PC-3 (cell line): ENCODE measurements at regions not wholly inside any gene's neighbourhood (a gene's known extent, or its start where the extent isn't known, plus 50 kb on each side); places are given as distances from the start of the nearest gene placed in this dataset.

Source experiments
- ATAC-seq: fragments of 200-7000 bp; cut with Tn5 transposase; 2 replicates; pipeline ENCODE4 v1.9.1; 2020; ENCODE audit warnings: mild to moderate bottlenecking, moderate library complexity
- BruUV-seq: library from RNA; stranded (reverse); fragments of 400-500 nt; replicated peaks from 2 replicates; lab custom pipeline; 2021; lab: Mats Ljungman, UMichigan
- CTCF ChIA-PET: fragments of 300-600 bp; sonication (Branson Sonifier 250); formaldehyde crosslinking; loops from one replicate; lab custom pipeline; 2022; ENCODE audit warnings: antibody characterized with exemption; lab: Charles Lee
- POLR2A ChIA-PET: fragments of 300-600 bp; sonication (Branson Sonifier 250); formaldehyde crosslinking; loops from one replicate; lab custom pipeline; 2022; ENCODE audit warnings: antibody characterized with exemption; ENCODE audit not compliant: unreplicated experiment; lab: Charles Lee
- DNase-seq: peaks from one replicate; pipeline ENCODE4 v3.0.0-alpha.2; 2015
- H2AFZ ChIP-seq: fragments of 300-600 bp; sonication (generic); 2 replicates; pipeline ENCODE4 v1.6.0; 2016; ENCODE audit warnings: antibody characterized with exemption, low read length
- H3F3A ChIP-seq: fragments of 300-600 bp; sonication (generic); one replicate; pipeline ENCODE4 v1.6.0; 2017; ENCODE audit warnings: antibody characterized with exemption, low read length, control low read depth, mild to moderate bottlenecking; ENCODE audit not compliant: unreplicated experiment
- H3K27ac ChIP-seq: fragments of 300-600 bp; sonication (generic); 2 replicates; pipeline ENCODE4 v1.5.1; 2016; ENCODE audit warnings: mild to moderate bottlenecking, low read length
- H3K27me3 ChIP-seq: fragments of 300-600 bp; sonication (generic); 2 replicates; pipeline ENCODE4 v1.6.1; 2016; ENCODE audit warnings: low read length, mixed read lengths
- H3K36me3 ChIP-seq: fragments of 300-600 bp; sonication (generic); 2 replicates; pipeline ENCODE4 v1.6.1; 2016; ENCODE audit warnings: low read depth, mixed run types, low read length, mixed read lengths
- H3K4me1 ChIP-seq: fragments of 300-600 bp; sonication (generic); 2 replicates; pipeline ENCODE4 v1.5.1; 2016; ENCODE audit warnings: low read length; ENCODE audit not compliant: insufficient read depth
- H3K4me2 ChIP-seq: fragments of 300-600 bp; sonication (generic); 2 replicates; pipeline ENCODE4 v1.6.0; 2016; ENCODE audit warnings: low read length
- H3K4me3 ChIP-seq: fragments of 300-600 bp; sonication (generic); 2 replicates; pipeline ENCODE4 v1.5.1; 2016; ENCODE audit warnings: mild to moderate bottlenecking, low read length, mixed read lengths
- H3K79me2 ChIP-seq: fragments of 300-600 bp; sonication (generic); 2 replicates; pipeline ENCODE4 v1.6.1; 2017; ENCODE audit warnings: low read length, mixed read lengths
- H3K9ac ChIP-seq: fragments of 300-600 bp; sonication (generic); 2 replicates; pipeline ENCODE4 v1.6.0; 2016; ENCODE audit warnings: mild to moderate bottlenecking, low read length
- H3K9me2 ChIP-seq: fragments of 300-600 bp; sonication (generic); replicated peaks from 2 replicates; pipeline ENCODE4 v1.6.1; 2016; ENCODE audit warnings: mixed run types, low read length, mixed read lengths
- H3K9me3 ChIP-seq: fragments of 300-600 bp; sonication (generic); 2 replicates; pipeline ENCODE4 v1.6.1; 2016; ENCODE audit warnings: low read length, mixed read lengths
- H4K20me1 ChIP-seq: fragments of 300-600 bp; sonication (generic); 2 replicates; pipeline ENCODE4 v1.6.1; 2016; ENCODE audit warnings: low read length, mixed read lengths
- EZH2 ChIP-seq: fragments of 300-600 bp; sonication (generic); IDR thresholded peaks from one replicate; pipeline ENCODE4 v1.6.1; 2017; ENCODE audit warnings: antibody characterized with exemption, mild to moderate bottlenecking, low read length; ENCODE audit not compliant: unreplicated experiment
- EZH2phosphoT487 ChIP-seq: fragments of 300-600 bp; sonication (generic); IDR thresholded peaks from 2 replicates; pipeline ENCODE4 v1.6.1; 2018; ENCODE audit warnings: mild to moderate bottlenecking, antibody characterized with exemption, low read length, borderline replicate concordance
- intact Hi-C: fragments of 100-400 bp; cut with micrococcal nuclease; formaldehyde crosslinking; loops from 2 replicates; pipeline ENCODE4 v1.9.0; 2023
- TF ChIP-seq, protein P1 (sequence below): fragments of 300-600 bp; sonication (generic); conservative IDR thresholded peaks from 2 replicates; pipeline ENCODE4 v1.5.1; 2017; ENCODE audit warnings: antibody characterized with exemption, low read depth, mild to moderate bottlenecking, low read length

- Histone ChIP-seq H3K9me2 (no peaks in the 10 kb centered on the region), H3K79me2 (no peaks in the 10 kb centered on the region), H3K36me3 (no peaks in the 10 kb centered on the region), H3K27ac (no peak overlapping the region), H3K4me1 (no peaks in the 10 kb centered on the region), H3K27me3 (peaks cover 40% of the 10 kb centered on the region), H4K20me1 (no peaks in the 10 kb centered on the region), H3K9ac (no peak overlapping the region), H3F3A (no peaks in the 10 kb centered on the region), H3K9me3 (no peaks in the 10 kb centered on the region), H2AFZ (no peak overlapping the region), H3K4me3 (no peak overlapping the region), H3K4me2 (no peak overlapping the region)
- BruUV-seq: no TSS peak
- CTCF ChIA-PET: interaction anchor here (0.6 kb wide), 1 partner anchor 55 kb away, joined by 4 read pairs; no protein-coding TSS in a partner anchor
- no peak for DNase-seq
- intact Hi-C loops: no loop called here
- POLR2A ChIA-PET: no interaction called here
- ATAC-seq: no peak
- TF ChIP-seq EZH2: no peak
Measured at GRCh38 chr5:168001318-168001717, 290.1 kb upstream of the WWC1 start.

- Histone ChIP-seq H3K4me3 (no peak overlapping the region), H3K9ac (no peak overlapping the region), H3K27me3 (peaks cover 44% of the 10 kb centered on the region), H3F3A (no peaks in the 10 kb centered on the region), H4K20me1 (no peaks in the 10 kb centered on the region), H3K9me2 (no peaks in the 10 kb centered on the region), H3K36me3 (no peaks in the 10 kb centered on the region), H3K4me2 (no peak overlapping the region), H3K4me1 (no peaks in the 10 kb centered on the region), H3K79me2 (no peaks in the 10 kb centered on the region), H3K27ac (no peak overlapping the region), H3K9me3 (no peaks in the 10 kb centered on the region), H2AFZ (no peak overlapping the region)
- intact Hi-C loops: no loop called here
- POLR2A ChIA-PET: no interaction called here
- ATAC-seq (no peak), DNase-seq (no peak)
- CTCF ChIA-PET: no interaction called here
- no peak for TF ChIP-seq EZH2
- TF ChIP-seq, protein P1, sequence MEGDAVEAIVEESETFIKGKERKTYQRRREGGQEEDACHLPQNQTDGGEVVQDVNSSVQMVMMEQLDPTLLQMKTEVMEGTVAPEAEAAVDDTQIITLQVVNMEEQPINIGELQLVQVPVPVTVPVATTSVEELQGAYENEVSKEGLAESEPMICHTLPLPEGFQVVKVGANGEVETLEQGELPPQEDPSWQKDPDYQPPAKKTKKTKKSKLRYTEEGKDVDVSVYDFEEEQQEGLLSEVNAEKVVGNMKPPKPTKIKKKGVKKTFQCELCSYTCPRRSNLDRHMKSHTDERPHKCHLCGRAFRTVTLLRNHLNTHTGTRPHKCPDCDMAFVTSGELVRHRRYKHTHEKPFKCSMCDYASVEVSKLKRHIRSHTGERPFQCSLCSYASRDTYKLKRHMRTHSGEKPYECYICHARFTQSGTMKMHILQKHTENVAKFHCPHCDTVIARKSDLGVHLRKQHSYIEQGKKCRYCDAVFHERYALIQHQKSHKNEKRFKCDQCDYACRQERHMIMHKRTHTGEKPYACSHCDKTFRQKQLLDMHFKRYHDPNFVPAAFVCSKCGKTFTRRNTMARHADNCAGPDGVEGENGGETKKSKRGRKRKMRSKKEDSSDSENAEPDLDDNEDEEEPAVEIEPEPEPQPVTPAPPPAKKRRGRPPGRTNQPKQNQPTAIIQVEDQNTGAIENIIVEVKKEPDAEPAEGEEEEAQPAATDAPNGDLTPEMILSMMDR: no peak
- TF ChIP-seq EZH2phosphoT487: no peak
- no TSS peak for BruUV-seq
Measured at GRCh38 chr5:168002116-168002515, 289.3 kb upstream of the WWC1 start.

DNA sequence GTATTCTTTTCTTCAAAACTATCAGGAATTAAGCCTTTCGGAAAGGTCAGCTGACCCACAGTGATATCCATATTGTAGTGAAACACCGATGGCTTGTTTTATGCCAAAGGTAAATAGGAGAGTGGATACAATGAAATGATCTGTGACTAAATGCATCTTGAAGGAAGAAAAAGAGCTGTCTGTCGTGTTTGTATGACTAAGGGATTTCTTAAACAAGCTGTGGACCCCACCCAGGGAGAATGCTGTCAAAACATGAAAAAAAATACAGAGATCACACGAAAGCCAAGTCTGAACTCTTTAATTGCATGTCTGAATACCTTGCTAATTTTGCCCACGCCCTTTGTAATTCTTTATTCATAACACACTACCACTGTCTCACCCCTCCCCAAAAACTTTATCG lies 286.4 kb upstream of the WWC1 start:
- Histone ChIP-seq H3K4me3 (no peak overlapping the region), H3K9me3 (no peaks in the 10 kb centered on the region), H3F3A (no peaks in the 10 kb centered on the region), H3K9me2 (no peaks in the 10 kb centered on the region), H3K4me2 (no peak overlapping the region), H2AFZ (no peak overlapping the region), H3K36me3 (no peaks in the 10 kb centered on the region), H3K27ac (no peak overlapping the region), H3K27me3 (peaks cover 68% of the 10 kb centered on the region), H3K9ac (no peak overlapping the region), H3K4me1 (no peaks in the 10 kb centered on the region), H4K20me1 (no peaks in the 10 kb centered on the region), H3K79me2 (no peaks in the 10 kb centered on the region)
- CTCF ChIA-PET: no interaction called here
- no TSS peak for BruUV-seq
- POLR2A ChIA-PET: no interaction called here
- no peak for ATAC-seq
- intact Hi-C loops: no loop called here
- DNase-seq: no peak
- TF ChIP-seq, protein P1: no peak
- no peak for TF ChIP-seq EZH2
- no peak for TF ChIP-seq EZH2phosphoT487
